Stimulated activated CD4-positive, alpha-beta T cell treated with anti-CD3 and anti-CD28 coated beads, Interleukin-1b, Interleukin-23, amount 100 ng/mL, for 48 hours (primary cell): ENCODE measurements at regions not wholly inside any gene's neighbourhood (a gene's known extent, or its start where the extent isn't known, plus 50 kb on each side); places are given as distances from the start of the nearest gene placed in this dataset.

Source experiments
- DNase-seq: peaks from one replicate; pipeline ENCODE4 v3.0.0-alpha.2; 2020

- DNase-seq: no peak
These were observed 278.8 kb upstream of the PLXNA2 start for GRCh38 chr1:208523007-208523406.

DNA sequence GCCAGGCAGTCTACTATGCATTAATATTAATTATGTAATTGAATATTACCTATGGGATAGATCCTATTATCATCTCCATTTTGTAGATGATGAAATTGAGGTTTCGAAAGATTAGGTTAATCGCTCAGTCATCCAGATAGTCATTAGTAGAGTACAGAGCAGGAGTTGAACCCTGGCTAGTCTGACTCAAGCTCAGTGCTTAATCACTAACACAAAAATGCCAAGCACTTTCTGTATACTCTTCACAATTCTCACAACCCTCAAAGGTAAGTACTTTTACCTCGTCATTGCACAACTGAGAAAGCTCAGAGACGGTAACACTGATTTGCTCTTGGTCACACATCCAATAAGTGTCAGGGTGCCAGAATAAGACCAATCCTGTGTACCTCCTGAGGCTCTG lies 280.2 kb upstream of the PLXNA2 start:
- no peak for DNase-seq

DNA sequence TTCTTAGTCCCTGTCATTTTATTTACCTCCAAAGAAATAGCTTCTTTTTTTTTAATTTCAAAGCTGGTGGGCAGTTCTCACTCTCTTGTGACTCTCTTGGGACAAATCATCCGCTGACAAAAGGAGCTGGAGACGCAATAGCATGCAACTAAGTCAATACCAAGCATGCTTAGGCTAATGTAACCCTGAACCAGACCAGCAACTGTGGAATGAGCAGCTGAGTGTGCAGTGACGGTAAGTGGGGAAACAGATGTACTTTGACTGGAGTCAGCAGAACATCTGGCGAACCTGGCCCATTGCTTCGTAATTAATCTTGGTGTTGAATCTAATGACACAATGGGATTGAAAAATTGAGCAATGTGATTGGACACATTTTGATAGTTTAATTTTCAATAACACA lies 280.7 kb upstream of the PLXNA2 start:
- no peak for DNase-seq

GRCh38 chr1:208525417-208525816 lies 281.2 kb upstream of the PLXNA2 start:
- DNase-seq: no peak

- no peak for DNase-seq
These were observed 282.5 kb upstream of the PLXNA2 start for GRCh38 chr1:208526613-208527125.

GRCh38 chr1:208527156-208527555 lies 283.0 kb upstream of the PLXNA2 start:
- DNase-seq: no peak

DNA sequence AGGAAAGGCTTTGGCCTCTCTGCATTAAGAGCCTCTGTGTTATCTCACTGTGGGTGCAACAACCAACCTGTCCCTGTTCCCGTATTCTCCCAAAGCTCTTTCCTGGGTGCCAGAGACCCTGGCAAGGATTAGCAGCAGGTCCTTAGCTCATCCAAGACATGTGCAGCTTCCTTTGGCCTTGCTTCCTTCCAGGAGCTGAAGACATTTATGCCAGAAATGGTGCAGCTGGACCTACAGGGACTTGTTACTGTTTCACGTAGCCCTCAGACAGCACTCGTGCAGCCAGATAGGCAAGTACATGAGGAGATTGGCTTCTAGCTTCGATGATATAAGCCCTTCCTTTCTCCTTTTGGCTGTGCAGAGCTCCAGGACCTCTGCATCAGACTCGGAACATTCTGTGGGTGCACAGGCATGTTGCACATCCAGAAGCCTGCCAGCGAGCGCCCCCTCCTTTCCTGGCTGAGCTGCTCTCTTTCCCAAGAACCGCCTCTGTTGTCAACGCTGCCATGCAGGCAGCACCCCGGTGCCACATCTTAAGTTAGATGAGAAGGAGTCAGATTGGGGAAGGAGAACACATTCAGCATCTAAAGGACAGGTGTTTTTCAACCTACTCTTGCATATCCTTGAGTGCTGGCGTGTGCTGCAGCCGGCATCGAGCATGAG lies 284.5 kb upstream of the PLXNA2 start:
- DNase-seq: no peak

GRCh38 chr1:208531003-208531750 lies 287.0 kb upstream of the PLXNA2 start:
- DNase-seq: no peak

GRCh38 chr1:208533746-208534598 lies 289.8 kb upstream of the PLXNA2 start:
- no peak for DNase-seq

GRCh38 chr1:208534599-208534897 lies 290.4 kb upstream of the PLXNA2 start:
- DNase-seq: no peak

- DNase-seq: no peak
These were observed 290.8 kb upstream of the PLXNA2 start for GRCh38 chr1:208534979-208535378.

DNA sequence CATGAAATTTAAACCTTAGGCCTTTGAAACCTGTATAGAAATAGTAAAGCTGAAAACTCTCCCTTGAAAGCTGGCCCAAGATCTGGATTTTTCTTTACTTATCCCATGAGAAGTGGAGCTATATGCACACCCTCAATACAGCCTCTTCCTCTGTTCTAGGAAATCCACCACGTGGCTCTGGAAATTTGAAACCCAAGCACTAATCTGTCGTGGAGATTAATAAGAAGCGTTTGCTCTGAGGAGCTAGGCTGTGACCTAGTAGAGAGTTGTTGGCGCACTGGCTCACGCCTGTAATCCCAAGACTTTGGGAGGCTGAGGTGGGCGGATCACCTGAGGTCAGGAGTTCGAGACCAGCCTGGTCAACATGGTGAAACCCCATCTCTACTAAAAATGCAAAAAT lies 291.3 kb upstream of the PLXNA2 start:
- DNase-seq: no peak

DNA sequence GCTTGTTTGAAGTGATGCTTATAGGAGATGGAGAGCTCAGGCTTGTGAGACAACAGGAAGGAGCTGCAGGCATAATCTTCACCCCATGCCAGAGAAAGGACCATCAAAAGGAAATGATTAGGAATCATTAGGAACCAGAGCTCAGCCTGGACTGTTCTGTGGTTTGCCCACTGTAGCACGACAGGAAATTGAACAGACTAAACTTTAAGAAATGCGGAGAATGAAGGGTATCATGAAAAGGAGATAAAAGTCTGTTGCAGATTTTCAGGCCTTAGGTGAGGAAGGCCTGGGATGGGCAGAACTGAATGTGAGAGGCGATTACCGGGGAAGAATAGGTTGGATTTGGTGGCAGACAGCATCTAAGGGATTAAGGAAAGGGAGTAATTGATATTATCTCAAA lies 292.0 kb upstream of the PLXNA2 start:
- DNase-seq: no peak

- DNase-seq: no peak
These were observed 293.0 kb upstream of the PLXNA2 start for GRCh38 chr1:208537198-208537597.

DNA sequence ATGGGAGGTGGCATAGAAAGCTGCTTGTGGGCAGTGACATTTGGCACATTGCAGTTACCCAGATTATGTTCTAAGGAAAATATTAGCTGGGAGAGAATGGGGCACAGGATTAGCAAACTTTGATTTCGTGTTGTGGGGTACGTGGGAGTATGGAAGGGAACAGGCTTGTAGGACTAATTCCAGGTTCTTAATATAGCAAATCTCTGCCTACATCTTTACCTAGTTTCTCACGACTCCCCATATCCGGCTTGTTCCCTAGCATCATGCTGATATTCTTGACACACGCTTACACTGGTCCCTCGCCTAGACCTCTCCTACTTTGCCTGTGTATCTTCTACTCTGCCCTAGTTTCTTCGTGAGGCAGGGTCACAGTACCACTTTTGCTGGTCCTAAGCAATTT lies 293.9 kb upstream of the PLXNA2 start:
- DNase-seq: no peak

DNA sequence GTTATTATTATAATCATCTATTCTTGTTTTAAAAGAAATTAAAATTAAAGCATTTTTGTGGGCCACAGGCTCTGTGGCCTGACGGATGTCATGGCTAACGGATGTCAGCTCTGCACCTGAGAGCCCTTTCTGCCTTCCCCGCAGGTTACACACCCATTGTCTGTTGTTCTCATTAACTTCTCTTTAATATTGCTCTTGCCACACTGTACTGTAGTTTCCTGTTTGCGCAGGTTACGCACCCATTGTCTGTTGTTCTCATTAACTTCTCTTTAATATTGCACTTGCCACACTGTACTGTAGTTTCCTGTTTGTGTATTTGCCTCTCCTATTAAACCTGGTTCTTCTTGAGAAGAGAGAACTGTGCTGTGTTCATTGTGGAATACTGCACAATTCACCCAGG lies 294.4 kb upstream of the PLXNA2 start:
- DNase-seq: no peak

- no peak for DNase-seq
These were observed 296.5 kb upstream of the PLXNA2 start for GRCh38 chr1:208540724-208541123.

- DNase-seq: no peak
These were observed 297.2 kb upstream of the PLXNA2 start for GRCh38 chr1:208541225-208541855.

DNA sequence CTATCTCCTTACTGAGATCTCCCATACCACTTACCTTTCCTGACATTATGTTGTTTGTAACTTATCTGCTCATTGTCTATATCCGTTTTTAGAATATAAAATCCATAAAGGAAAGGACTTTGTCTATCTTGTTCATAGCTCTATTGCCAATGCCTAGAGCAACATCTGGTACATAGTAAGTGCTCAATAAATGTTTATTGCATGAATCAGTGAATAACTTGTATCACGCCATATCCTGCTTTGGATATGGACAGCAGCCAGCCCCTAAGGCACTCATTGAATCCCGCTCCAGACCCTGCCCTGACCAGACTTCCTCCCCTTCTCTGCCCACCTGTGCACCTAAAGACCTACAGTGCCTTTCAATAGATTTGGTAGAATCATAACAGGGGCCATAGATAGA lies 298.1 kb upstream of the PLXNA2 start:
- no peak for DNase-seq

DNA sequence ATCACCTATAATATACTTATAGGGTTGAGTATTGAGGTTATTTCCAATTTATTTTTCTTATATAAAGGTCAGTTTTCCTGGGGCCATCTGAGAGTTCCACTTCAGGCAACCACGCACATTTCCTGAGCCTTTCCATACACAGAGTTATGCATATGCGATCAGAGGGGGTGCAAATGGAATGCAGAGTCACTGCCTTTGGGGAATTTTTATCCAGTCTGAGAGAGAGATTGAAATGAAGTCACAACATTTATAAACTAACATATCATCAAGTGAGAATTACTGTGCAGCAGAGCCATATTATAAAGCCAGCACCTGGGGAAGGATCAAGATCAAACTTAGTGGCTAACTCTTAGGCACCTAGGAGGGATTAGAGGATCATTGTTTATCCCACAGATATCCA lies 299.9 kb upstream of the PLXNA2 start:
- DNase-seq: no peak

DNA sequence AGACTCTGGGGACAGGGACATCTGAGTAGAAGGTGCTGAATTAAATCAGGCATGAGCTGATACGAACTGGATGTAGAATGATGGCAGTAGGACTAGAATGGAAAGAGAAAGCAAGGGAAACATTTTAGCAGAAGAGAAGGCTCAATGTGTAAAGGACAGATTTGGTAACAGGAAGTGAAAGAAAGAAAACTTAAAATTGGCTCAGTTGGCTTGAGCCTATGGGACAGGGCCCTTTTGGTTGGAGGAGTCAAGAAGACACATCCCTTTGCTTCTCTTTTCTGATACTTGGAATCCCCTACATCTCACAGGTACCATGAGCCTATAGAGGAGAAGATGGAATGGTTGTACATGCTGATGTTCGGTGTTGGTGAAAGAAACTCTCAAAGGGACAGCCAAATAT lies 300.6 kb upstream of the PLXNA2 start:
- DNase-seq: no peak

- no peak for DNase-seq
These were observed 306.8 kb upstream of the PLXNA2 start for GRCh38 chr1:208551024-208551423.

GRCh38 chr1:208551633-208552320 lies 307.6 kb upstream of the PLXNA2 start:
- no peak for DNase-seq
